Activated T-cell treated with anti-CD3 and anti-CD28 coated beads, Interleukin-2, amount 50 U/mL, for 24 hours (primary cell): ENCODE measurements at regions not wholly inside any gene's neighbourhood (a gene's known extent, or its start where the extent isn't known, plus 50 kb on each side); places are given as distances from the start of the nearest gene placed in this dataset.

ENCODE experiments used
- DNase-seq: peaks from one replicate; pipeline ENCODE4 v3.0.0-alpha.2; 2020
- H3K27ac Mint-ChIP-seq: 2 replicates; pipeline ENCODE4 v1.8.0; 2020; ENCODE audit warnings: mild to moderate bottlenecking, mixed read lengths
- H3K27me3 Mint-ChIP-seq: 2 replicates; pipeline ENCODE4 v1.8.0; 2020; ENCODE audit warnings: mixed read lengths
- H3K36me3 Mint-ChIP-seq: 2 replicates; pipeline ENCODE4 v1.8.0; 2020; ENCODE audit warnings: low read depth, mixed read lengths
- H3K4me1 Mint-ChIP-seq: 2 replicates; pipeline ENCODE4 v1.8.0; 2020; ENCODE audit warnings: low read depth, mixed read lengths
- H3K4me3 Mint-ChIP-seq: 2 replicates; pipeline ENCODE4 v1.8.0; 2020; ENCODE audit warnings: mild to moderate bottlenecking, moderate library complexity, mixed read lengths
- H3K9me3 Mint-ChIP-seq: 2 replicates; pipeline ENCODE4 v1.8.0; 2020; ENCODE audit warnings: mixed read lengths

DNA sequence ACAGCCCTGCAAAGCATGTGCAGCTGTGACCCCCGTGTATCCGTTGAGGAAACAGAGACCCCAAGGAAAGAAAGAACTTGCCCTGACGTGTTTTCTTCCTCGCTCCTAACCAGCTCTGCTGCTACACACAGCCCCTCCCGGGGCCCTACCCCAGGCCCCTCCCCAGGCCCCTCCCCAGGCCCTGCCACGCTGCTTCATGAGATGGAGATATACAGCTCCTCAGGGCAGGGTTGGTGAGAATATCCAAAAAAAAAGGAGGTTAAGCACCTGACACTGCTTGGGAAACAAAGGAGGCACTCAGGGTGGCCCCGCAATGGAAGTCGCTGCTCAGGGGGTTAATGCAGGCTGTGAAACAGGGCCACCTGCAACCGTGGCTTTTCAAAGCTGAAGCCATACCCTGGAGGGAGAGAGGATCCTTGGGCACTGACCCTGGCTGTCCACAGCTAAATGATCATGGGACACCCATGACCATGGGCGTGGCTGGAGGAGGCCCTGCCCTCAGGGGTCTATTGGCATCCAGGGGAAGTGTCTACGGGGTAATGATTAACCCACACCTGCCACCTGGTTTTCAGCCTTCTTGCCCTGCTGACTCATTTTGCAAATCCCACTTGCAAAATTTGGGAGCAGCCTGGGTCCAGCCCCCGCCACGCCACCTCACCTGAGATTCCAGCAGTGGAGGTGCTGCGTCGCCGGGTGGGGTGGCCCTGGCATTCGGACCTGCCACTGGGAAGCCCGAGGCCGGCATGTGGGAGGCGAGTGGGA lies 112.1 kb upstream of the ANO1 start:
- H3K36me3 Mint-ChIP-seq = no peaks in the 10 kb centered on the region
- DNase-seq = no peak
- H3K27me3 Mint-ChIP-seq = peaks cover 21% of the 10 kb centered on the region
- H3K4me1 Mint-ChIP-seq = peaks cover 6% of the 10 kb centered on the region
- no peak overlapping the region for H3K4me3 Mint-ChIP-seq
- no peaks in the 10 kb centered on the region for H3K9me3 Mint-ChIP-seq
- no peak overlapping the region for H3K27ac Mint-ChIP-seq

DNA sequence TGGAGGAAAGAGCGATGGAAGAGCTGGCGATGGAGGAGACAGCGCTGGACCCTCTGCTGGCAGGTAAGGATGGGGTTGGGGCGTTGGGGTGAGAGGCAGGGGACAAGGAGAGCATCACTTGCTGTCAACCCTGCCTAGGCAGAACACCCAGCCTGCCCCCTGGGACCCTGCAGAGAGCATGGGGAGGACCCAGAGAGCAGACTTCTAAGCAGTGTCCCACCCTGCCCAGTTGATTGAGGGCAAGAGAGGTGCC lies 111.6 kb upstream of the ANO1 start:
- peaks cover 18% of the 10 kb centered on the region for H3K27me3 Mint-ChIP-seq
- no peaks in the 10 kb centered on the region for H3K36me3 Mint-ChIP-seq

DNA sequence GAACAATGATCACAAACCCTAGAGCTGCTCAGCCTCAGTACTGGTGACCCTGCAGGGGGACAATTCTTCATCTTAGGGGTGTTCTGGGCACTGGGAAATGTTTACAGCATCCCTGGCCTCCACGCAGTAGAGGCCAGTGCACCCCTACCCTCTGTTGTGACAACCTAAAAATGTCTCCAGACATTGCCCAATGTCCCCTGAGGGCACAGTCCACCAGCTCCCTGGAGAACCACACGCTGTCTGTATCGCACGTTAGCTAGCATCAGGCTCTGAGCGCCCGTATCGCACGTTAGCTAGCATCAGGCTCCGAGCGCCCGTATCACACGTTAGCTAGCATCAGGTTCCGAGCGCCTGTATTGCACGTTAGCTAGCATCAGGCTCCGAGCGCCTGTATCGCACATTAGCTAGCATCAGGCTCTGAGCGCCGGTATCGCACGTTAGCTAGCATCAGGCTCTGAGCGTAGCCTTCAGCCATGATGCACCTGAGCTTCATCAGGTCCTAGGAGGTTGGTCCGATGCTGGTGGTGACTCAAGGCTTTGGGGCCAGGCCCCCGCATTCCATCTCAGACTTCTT lies 111.1 kb upstream of the ANO1 start:
- Mint-ChIP-seq H3K27me3 (peaks cover 16% of the 10 kb centered on the region), H3K4me3 (no peak overlapping the region), H3K9me3 (no peaks in the 10 kb centered on the region), H3K27ac (no peak overlapping the region), H3K36me3 (no peaks in the 10 kb centered on the region), H3K4me1 (peaks cover 6% of the 10 kb centered on the region)
- DNase-seq = no peak

More for the DNA sequence above, 111.6 kb upstream of the ANO1 start:
- no peaks in the 10 kb centered on the region for H3K9me3 Mint-ChIP-seq
- DNase-seq = no peak
- peaks cover 6% of the 10 kb centered on the region for H3K4me1 Mint-ChIP-seq
- no peak overlapping the region for H3K27ac Mint-ChIP-seq
- no peak overlapping the region for H3K4me3 Mint-ChIP-seq

- no peaks in the 10 kb centered on the region for H3K36me3 Mint-ChIP-seq
- peaks cover 16% of the 10 kb centered on the region for H3K27me3 Mint-ChIP-seq
- no peak for DNase-seq
- H3K27ac Mint-ChIP-seq = no peak overlapping the region
- H3K9me3 Mint-ChIP-seq = no peaks in the 10 kb centered on the region
- H3K4me1 Mint-ChIP-seq = peaks cover 10% of the 10 kb centered on the region
- no peak overlapping the region for H3K4me3 Mint-ChIP-seq
These were observed 110.6 kb upstream of the ANO1 start for GRCh38 chr11:69967484-69967883.

DNA sequence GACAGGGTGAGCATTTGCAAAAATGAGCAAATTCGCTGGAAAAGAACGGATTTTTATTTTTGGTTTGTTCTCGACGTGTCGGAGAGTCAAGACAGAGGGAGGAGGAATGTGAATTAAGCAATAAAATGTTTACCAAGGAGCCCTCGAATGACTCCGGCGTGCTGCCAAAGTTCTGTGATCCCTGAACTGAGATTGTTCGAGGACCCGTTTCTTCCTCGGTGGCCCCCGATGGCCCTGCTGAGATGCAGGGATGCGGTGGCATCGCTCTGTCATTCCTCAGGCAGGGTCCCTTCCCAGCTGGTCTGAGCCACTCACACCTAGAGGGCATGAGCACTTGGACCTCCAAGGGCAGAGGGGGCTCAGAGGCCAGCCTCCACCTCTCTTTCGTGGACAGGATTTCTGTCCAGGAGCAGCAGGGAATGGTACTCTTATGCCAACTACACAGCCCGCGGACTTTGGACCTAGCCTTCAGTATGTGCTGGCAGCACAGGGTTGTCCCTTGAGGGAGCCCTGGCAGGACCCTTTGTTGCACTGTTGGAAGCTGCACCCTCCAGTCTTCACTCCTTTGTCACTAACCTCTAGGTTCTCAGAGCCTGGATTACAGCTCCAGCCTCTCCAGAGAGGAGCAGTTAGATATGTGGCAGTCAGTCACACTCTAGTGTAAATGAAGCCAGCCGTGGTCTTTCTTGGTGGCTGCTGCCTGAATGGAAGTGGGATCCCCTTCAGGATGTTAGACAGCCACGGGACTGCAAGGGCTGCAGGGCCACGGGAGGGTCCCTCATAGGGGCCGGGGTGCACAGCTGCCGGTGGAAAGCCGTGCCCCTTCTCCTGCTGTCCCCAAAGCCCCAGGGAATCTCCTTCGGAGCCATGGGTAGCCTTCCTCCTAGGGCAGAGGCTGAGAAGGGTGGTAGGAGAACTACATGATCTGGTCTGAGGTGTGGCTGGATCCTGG lies 109.4 kb upstream of the ANO1 start:
- Mint-ChIP-seq H3K9me3 (no peaks in the 10 kb centered on the region), H3K27ac (no peak overlapping the region), H3K36me3 (no peaks in the 10 kb centered on the region), H3K4me1 (peaks cover 12% of the 10 kb centered on the region), H3K27me3 (peaks cover 16% of the 10 kb centered on the region), H3K4me3 (no peak overlapping the region)
- DNase-seq = no peak

- H3K9me3 Mint-ChIP-seq = no peaks in the 10 kb centered on the region
These were observed 108.0 kb upstream of the ANO1 start for GRCh38 chr11:69969890-69970784.

GRCh38 chr11:69970785-69971535 lies 107.2 kb upstream of the ANO1 start:
- no peaks in the 10 kb centered on the region for H3K9me3 Mint-ChIP-seq
- no peak for DNase-seq
- no peak overlapping the region for H3K4me3 Mint-ChIP-seq
- H3K27ac Mint-ChIP-seq = no peak overlapping the region
- peaks cover 12% of the 10 kb centered on the region for H3K4me1 Mint-ChIP-seq
- H3K27me3 Mint-ChIP-seq = peaks cover 16% of the 10 kb centered on the region
- no peaks in the 10 kb centered on the region for H3K36me3 Mint-ChIP-seq

More at GRCh38 chr11:69969890-69970784, 108.0 kb upstream of the ANO1 start:
- no peak overlapping the region for H3K27ac Mint-ChIP-seq
- H3K36me3 Mint-ChIP-seq = no peaks in the 10 kb centered on the region
- no peak for DNase-seq
- H3K27me3 Mint-ChIP-seq = peaks cover 16% of the 10 kb centered on the region
- no peak overlapping the region for H3K4me3 Mint-ChIP-seq
- peaks cover 12% of the 10 kb centered on the region for H3K4me1 Mint-ChIP-seq

DNA sequence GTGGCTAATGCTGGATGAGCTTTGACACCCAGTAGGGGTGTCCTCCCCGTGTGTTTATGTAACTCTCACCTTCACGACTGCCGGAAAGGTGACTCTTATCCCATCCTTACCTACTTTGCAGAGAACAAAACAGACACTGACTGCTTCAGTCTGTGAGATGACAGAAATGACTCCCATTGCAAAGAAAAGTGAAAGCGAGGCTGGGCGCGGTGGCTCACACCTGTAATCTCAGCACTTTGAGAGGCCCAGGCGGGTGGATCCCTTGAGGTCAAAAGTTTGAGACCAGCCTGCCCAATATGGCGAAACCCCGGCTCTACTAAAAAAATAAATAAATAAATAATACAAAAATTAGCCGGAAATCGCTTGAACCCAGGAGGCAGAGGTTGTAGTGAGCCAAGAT lies 106.4 kb upstream of the ANO1 start:
- Mint-ChIP-seq H3K27ac (no peak overlapping the region), H3K27me3 (peaks cover 16% of the 10 kb centered on the region), H3K4me3 (no peak overlapping the region), H3K4me1 (peaks cover 12% of the 10 kb centered on the region), H3K9me3 (no peaks in the 10 kb centered on the region), H3K36me3 (no peaks in the 10 kb centered on the region)
- no peak for DNase-seq

DNA sequence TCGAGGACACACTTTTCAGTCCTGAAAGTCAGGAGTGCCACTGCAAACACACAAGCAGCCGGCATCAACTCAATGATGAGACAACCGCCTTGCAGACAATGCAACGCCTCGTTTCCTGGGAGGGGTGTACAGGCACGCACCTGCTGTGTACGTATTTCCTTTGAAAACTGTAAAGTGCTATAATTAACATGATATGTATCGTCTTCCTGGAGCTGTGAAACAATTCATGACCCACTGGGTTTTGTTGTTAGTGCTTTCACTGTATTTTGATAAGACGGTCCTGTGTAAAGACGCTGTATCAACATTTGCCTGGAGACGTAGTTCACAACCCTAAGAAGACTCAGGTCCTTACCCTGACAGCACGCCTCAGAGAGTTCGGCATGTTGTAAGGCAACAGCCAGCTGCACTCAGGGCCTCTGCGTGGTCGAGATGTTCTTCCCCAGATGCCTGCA lies 105.7 kb upstream of the ANO1 start:
- Mint-ChIP-seq H3K27ac (no peak overlapping the region), H3K4me3 (no peak overlapping the region), H3K4me1 (peaks cover 12% of the 10 kb centered on the region), H3K36me3 (no peaks in the 10 kb centered on the region), H3K9me3 (no peaks in the 10 kb centered on the region), H3K27me3 (peaks cover 16% of the 10 kb centered on the region)
- no peak for DNase-seq

DNA sequence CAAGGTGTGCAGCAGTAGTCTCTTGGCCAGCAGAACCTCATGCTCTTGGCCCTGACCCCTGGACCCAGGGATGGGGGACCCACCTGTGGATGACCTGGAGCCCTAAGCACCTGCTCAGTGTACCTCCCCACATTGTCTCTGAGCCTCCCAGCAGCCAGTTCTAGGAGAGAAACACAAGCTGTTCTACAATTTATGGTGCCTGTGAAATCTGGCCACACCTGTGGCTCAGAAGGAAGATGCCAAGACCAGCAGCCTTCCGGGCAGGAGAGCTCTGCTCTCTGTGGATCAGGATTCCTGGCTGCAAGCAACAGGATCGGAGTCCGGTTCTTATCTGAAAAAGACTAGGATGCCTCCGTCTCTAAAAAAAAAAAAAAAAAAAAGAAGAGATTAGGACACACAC lies 103.6 kb upstream of the ANO1 start:
- Mint-ChIP-seq H3K4me1 (peaks cover 12% of the 10 kb centered on the region), H3K4me3 (no peak overlapping the region), H3K27ac (no peak overlapping the region), H3K36me3 (no peaks in the 10 kb centered on the region), H3K27me3 (peaks cover 21% of the 10 kb centered on the region), H3K9me3 (no peaks in the 10 kb centered on the region)
- no peak for DNase-seq

GRCh38 chr11:69975822-69976221 lies 102.3 kb upstream of the ANO1 start:
- Mint-ChIP-seq H3K4me1 (peaks cover 5% of the 10 kb centered on the region), H3K27me3 (peaks cover 11% of the 10 kb centered on the region), H3K27ac (no peak overlapping the region), H3K36me3 (no peaks in the 10 kb centered on the region), H3K9me3 (no peaks in the 10 kb centered on the region), H3K4me3 (no peak overlapping the region)
- DNase-seq = no peak

DNA sequence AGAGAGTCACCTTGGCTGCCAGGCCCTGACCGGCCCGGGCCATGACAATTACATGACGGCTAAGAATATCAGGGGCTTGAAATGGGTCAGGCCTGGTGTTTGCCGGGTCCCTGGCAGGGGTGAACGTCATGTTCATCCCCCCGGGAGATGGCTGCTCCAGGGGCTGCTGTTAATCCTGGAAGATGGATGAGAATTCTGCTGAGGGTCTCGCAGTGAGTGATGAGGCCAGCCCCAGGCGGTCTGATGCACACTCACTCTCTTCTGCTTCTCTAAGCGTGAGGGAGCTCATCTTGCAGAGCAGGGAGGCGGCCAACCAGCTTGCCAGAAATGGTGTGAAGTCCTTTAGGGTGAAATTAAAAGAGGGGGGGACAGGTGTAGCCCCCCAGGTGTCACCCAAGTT lies 101.3 kb upstream of the ANO1 start:
- no peak overlapping the region for H3K27ac Mint-ChIP-seq
- no peak for DNase-seq
- no peaks in the 10 kb centered on the region for H3K36me3 Mint-ChIP-seq
- H3K9me3 Mint-ChIP-seq = no peaks in the 10 kb centered on the region
- H3K4me1 Mint-ChIP-seq = peaks cover 5% of the 10 kb centered on the region
- peaks cover 12% of the 10 kb centered on the region for H3K27me3 Mint-ChIP-seq
- H3K4me3 Mint-ChIP-seq = no peak overlapping the region

DNA sequence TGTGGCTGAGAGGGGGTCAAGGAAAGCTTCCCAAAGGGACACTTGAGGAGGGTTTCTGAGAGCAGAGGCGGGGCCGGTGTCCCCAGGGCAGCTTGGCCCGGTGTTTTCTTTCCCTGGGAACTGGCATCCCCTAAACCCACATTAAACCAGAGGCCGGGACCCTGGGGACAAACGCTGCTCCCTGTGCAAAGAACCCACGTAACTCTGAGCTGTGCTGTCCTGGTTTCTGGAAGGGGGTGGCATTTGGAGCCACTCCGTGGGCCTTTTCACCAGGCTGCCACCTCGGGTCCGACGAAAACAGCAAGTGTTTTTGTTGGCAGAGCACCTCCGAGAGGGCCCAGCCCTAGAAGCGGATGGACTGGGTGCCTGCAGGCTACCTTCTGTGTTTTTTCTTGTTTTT lies 100.2 kb upstream of the ANO1 start:
- Mint-ChIP-seq H3K36me3 (no peaks in the 10 kb centered on the region), H3K4me1 (no peaks in the 10 kb centered on the region), H3K4me3 (no peak overlapping the region), H3K27me3 (peaks cover 21% of the 10 kb centered on the region), H3K9me3 (no peaks in the 10 kb centered on the region), H3K27ac (no peak overlapping the region)
- no peak for DNase-seq
